Fibroblast of the conjunctiva (primary cell): ENCODE measurements at regions not wholly inside any gene's neighbourhood (a gene's known extent, or its start where the extent isn't known, plus 50 kb on each side); places are given as distances from the start of the nearest gene placed in this dataset.

ENCODE experiments used
- DNase-seq: peaks from one replicate; pipeline ENCODE4 v3.0.0-alpha.2; 2010; ENCODE audit warnings: low read depth

DNA sequence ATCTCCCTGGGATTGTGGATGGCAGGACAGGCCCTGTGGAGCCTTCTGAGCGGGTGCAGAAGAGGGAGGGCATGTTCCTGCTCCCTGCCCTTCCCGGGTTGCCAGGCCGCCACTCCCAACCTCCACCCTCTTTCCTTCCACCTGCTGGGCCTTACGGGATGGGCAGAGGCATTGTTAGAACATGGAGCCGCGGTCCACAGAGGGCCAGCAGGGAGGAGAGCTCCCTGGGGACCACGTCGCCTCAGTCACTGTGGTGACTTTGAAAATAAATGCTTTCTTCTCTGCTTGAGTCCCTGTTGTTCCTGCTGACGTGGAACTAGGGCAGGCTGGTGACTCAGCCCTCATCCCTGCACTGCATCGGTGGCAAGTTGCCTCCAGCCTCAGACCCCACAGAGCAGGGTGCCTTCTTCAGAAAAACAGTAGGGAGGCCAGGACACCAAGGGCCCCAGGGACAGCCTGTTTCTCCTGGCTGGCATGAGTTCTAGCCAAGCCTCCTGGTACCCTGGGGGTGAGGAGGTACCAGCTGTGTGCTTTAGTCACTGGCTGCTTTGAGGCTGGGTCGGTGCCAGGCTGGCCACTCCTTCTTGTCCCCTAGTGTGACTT is 224.9 kb downstream of the SEC14L1 start:
- no peak for DNase-seq

DNA sequence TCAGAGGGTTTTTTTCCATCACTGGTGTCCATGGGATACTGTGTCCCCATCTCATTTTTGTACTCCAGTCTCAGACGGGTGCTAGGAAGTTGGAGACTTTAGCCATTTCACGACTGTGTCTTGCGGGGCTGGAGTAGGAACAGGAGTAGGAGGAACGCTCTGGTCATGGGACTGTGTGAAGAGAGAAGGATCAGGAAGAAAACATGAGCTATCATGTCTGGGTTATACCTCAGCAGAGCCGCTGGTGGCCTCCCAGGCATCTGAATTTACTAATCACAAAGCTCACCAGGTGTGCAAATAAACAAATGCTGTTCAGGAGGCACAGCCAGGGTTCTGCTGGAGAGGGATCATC is 225.4 kb downstream of the SEC14L1 start:
- no peak for DNase-seq

DNA sequence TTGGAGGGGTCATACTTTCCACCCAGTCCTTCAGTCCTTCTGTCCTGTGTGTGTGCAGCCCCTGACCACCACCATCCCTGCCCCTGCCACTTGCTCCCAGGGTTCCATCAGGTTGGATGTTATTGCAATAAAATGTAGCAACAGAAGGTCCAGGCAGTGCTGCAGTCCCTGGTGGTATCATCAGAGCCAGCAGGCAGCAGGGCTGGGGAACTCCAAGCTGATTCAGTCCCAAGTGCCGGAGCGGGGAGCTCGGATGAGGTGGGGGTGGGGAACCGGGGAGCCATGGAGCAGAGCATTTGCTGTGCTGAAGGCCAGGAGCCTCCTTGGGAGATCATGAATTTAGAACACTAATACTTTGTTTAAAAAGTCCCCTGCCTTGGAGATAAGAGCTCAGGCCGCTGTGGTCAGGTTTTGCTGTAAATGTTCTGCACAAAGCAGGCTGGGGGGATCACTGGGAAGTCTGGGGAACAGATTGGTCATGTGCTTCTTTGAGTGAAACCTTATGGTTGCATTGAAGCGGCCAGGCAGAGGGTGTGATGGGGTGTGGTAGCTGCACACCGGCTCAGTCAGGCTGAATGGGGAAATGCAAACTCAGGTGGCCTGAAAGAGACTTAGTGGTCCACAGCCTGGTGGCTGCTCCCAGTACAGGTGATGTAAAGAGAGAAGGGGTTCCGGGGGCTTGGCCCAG is 225.9 kb downstream of the SEC14L1 start:
- DNase-seq = no peak

DNA sequence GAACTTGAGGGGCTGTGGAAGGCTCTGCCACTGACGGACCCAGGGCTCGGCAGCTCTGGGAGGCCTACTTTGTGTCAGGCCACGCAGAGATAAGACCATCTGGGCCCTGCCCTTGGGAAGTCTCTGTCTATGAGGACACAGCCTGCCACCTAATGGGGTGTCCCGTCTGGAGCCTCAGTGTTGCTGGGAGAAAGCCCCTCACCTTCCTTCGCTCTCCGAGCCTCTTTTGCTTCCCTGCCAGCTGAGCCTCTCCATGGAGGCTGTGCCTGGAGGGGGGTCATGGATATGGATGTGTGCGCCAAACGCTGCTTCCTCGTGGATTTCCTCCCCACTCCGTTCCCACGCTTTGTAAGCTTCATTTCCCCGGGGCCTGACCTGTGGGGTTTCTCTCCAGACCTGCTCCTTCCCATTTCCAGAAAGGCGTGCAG is 228.8 kb downstream of the SEC14L1 start:
- no peak for DNase-seq

DNA sequence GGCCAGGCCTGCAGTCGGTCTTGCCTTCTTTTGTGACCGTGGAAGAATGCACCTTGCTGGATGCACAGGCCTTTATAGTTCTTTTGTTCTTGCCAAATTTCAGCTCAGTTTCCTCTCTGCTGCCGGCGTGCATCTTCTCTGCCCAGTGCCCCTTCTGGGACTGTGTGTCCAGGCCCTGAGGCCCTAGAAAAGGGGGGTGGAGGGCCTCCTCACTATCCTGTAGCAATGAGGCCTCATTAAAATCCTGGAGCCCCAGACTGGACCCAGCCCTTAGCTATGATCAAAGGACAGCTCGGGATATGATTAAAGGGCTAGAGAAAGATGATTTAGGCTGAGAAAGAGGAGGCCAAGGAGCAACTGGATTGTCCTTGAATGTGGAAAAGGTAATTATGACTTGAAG is 229.8 kb downstream of the SEC14L1 start:
- no peak for DNase-seq

DNA sequence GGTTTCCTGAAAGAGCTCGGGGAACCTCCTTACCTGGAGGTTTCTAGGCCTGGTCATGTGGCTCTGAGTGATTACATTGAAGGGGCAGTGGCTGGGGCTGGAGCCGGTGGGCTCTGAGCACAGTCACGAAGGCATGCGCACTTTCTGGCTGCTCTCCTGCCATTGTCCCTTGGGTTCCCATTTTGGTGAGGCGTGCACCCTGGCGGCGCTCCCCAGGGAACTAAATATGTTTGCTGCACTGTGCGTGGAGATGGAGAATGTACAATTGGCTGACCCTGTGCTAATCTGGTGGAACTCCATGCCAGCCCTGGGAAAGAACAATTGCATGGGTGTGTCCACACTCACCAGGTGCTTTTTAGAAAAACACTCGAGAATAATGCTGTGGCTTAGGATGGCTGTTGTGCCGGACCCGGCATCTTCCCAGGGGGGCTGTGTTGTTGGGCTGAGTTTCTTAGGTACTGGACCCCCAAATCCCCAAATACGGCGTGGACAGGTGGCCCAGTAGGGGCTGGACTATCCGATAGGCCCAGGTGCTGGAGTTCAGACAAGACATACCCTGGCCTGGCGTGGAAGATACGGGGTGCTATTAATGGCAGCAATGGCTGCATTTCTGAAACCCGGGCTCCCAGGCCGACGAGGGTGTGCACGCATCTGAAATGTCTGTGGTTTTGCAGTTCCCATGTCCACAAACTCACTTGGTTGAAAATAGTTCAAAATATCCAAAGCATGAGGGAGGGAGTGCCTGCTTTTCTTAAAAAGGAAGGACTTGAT is 230.5 kb downstream of the SEC14L1 start:
- no peak for DNase-seq

DNA sequence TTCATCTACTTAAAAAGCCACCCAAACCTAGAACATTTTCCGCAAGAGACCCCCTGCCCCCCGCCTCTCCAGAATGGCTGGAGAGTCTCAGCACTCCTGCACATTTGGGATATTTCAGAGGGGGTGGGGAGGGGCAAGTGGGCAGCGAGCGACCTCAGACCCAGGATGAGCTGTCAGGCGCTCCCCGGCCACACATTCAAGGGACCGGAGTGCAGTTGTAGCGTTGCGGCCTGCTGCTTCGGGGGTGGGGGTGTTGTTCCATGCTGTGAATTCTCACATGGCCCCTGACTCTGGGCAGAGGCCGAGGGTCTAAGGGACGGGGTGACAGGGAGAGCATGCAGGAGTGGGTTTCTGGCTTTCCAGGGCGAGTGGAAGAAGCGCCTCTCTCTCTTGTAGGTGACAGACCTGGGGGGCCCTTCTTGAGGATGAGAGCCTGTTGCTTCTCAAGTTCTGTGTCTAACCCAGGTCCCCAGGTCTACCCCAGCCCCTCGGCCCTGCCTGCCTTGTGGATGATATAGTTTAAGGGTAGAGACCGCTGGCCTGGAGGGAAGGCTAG is 231.2 kb downstream of the SEC14L1 start:
- no peak for DNase-seq

DNA sequence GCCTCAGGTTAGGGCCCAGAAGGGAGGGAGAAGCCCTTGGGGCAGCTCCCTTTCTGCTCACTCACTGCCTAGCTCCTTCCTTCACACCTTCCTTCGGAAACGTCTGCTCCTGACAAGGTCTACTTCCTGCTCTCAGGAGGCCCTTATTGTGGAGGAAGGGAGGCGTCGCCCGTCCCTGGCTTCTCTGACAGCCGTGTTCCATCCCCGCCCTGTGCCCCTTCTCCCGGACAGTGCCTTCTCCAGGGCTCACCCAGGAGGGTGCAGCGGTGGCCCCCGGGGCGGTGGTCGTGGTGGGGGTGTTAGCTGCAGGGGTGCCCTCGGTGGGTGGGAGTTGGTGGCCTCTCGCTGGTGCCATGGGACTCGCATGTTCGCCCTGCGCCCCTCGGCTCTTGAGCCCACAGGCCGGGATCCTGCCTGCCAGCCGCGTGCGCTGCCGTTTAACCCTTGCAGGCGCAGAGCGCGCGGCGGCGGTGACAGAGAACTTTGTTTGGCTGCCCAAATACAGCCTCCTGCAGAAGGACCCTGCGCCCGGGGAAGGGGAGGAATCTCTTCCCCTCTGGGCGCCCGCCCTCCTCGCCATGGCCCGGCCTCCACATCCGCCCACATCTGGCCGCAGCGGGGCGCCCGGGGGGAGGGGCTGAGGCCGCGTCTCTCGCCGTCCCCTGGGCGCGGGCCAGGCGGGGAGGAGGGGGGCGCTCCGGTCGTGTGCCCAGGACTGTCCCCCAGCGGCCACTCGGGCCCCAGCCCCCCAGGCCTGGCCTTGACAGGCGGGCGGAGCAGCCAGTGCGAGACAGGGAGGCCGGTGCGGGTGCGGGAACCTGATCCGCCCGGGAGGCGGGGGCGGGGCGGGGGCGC is 231.9 kb downstream of the SEC14L1 start:
- peak; percentile 77 for DNase-seq

DNA sequence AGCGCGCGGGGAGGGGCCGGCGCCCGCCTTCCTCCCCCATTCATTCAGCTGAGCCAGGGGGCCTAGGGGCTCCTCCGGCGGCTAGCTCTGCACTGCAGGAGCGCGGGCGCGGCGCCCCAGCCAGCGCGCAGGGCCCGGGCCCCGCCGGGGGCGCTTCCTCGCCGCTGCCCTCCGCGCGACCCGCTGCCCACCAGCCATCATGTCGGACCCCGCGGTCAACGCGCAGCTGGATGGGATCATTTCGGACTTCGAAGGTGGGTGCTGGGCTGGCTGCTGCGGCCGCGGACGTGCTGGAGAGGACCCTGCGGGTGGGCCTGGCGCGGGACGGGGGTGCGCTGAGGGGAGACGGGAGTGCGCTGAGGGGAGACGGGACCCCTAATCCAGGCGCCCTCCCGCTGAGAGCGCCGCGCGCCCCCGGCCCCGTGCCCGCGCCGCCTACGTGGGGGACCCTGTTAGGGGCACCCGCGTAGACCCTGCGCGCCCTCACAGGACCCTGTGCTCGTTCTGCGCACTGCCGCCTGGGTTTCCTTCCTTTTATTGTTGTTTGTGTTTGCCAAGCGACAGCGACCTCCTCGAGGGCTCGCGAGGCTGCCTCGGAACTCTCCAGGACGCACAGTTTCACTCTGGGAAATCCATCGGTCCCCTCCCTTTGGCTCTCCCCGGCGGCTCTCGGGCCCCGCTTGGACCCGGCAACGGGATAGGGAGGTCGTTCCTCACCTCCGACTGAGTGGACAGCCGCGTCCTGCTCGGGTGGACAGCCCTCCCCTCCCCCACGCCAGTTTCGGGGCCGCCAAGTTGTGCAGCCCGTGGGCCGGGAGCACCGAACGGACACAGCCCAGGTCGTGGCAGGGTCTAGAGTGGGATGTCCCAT is 232.8 kb downstream of the SEC14L1 start:
- no peak for DNase-seq

DNA sequence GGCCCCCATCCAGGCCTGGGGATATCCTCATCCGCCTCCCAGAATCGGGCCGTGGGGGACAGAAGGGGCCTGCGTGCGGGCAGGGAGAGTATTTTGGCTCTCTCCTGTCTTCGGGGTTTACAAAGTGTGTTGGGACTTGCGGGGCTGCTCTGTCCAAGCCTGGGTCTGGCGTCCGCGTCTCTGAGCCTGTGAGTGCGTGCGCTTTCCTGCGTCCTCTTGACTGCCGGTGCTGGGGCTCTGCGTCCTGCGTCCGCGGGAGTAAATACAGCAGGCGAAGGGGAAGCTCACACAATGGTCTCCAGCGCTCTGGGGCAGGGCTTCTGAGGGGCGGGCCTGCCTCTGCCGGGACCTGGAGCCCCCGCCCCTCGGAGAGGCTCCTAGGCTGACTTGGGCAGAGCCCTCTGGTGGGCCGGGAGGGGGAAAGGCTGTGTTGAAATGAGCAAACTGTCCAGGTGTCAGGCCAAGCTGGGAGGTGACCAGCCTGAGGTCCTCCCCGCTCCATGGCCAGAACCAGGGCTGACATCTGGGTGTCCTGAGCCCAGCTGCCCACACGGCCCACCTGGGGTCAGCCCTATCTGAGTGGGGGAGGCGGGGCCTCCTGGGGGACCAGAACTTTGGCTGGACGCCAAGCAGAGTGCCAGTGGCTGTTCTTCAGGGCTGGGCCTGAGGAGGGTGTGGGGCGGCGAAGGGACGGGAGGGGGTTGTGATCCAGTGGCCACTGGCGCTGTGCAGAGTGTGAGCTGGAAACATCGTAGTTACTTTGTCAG is 233.6 kb downstream of the SEC14L1 start:
- peak; percentile 85 for DNase-seq

DNA sequence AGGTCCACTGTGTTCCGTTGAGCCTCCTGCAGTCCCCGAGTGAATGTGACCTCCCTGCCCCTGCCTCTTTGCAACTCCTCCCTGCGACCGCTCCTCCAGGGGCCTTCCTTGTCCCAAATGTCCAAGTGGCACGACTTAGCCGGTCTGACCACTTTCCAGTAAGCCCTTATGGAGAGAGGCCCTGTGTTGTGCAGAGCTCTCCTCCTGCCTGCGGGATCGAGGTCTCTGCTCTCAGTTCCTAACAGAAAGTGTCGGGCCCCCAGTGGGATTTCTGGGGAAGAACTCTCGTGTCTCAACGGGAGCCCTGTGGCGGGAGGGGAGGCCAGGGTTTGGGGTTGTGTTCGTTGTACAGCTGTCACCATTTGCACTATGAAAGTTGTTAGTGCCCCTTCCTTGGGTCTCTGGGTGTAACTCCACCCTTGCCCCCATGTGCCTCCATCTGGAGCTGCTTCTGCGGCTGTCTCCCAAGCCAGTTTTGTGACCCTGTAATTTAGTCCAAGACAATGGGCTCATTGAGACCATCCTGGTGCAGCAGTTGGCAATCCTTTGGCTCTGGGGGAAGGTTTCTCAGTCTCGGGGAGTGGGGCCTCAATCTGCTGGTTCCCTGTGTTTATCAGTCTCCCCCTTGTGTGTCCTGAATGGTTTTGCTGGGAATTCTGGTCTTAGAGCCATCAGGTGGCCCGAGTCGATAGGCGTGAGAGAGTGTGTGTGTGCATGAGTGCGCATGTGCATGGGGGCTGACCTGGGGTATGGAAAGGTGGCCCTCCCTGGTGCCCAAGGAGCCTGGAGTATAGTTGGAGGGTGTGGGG is 234.5 kb downstream of the SEC14L1 start:
- DNase-seq = no peak

DNA sequence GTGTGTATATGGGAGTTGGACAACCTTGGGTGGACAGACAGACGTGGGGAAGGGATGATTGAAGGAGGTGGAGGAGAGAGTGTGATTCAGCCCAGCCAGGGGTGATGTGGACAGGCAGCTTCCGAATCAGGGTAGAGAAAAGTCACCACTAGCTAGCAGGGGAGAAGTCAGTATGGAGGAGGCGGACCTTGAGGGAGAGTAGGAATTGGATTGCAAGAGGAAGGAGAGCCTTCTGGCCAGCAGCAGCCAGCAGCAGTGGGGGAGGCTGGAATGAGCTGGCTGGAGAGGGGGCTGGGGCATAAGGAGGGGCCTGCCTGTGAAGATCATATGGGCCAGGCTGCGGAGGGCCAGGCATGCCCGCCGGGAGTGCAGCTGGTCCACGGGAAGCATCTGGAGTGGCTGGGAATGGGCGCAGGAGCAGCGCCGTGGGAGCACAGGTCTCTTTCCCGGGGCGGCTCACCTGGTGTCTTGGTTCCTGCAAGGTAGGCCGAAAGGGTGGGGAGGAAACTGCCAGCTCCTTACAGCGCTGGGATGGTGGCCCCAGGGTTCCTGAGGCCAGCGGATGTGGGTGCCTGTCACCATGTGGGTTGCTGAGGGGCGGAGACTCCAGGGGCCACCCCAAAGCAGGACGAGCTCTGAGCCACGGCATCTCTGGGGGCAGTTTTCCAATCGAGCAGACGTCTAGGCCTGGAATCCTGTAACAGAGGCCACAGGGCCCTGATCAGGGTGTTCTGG is 235.3 kb downstream of the SEC14L1 start:
- peak; percentile 53 for DNase-seq

DNA sequence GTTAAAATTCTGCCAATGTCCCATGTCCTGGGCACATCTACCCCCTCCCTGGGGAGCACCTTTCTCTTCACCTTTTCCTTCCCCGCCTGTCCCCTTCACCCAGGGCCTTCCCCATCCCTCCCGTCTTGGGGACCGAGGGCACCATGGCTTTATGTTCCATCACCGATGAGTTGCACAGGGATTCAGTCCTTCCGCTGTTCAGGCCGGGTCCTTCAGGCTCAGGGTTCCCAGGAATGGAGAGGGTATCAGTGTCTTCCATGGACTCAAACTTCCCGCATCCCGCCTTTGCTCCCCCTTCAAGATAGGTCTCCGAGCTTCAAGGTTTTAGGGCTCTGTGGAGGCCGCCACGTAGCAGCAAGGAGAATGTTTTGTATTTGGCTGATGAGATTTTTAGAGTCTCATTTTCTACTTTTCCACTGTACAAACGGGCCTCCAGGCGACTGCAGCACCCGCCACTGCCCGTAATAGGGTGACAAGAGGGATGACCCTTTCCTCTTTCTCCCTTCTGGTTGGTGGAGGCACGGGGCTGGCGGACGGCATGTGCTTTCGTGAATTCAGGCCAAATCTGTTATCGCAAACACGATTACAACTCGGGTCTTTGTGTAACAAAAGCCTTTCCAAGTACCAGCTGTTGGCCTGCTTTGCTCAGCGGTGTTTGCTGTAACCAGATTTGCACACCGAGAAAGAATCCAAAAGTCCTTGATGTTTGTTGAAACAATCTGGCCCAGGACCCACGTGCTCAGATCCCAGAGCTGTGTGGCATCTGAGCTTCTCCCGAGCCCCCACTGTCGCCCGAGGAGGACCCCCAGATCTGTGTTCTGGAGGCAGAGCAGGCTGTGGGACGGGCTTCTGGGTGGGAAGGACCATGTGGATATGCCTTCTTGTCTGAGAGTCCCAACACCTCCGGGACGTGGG is 236.3 kb downstream of the SEC14L1 start:
- peak; percentile 40 for DNase-seq

DNA sequence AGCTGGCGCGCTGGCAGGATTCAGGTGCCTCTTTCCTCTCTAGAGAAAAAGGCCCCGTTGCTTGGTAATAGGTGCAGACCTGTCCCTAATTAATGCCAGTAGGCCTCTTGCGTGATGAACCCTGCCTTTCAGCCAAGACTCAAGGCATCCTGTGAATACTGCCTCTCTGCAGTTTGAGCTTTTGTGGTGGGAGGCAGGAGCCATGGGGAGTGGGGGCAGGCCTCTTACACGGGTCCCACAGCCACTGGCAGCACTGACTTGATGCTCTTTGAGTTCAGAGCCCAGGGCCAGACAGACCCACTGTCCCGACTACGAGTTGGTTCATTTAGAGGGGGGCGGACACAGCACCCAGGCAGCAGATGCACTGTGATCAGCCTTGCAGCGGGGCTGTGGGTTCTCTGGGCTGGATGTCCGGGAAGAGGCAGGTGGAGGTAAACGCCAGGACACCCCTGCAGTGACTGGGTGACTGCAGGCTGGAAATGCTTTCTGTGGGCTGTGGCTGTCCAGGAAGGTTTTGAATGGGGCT is 237.0 kb downstream of the SEC14L1 start:
- DNase-seq = no peak

DNA sequence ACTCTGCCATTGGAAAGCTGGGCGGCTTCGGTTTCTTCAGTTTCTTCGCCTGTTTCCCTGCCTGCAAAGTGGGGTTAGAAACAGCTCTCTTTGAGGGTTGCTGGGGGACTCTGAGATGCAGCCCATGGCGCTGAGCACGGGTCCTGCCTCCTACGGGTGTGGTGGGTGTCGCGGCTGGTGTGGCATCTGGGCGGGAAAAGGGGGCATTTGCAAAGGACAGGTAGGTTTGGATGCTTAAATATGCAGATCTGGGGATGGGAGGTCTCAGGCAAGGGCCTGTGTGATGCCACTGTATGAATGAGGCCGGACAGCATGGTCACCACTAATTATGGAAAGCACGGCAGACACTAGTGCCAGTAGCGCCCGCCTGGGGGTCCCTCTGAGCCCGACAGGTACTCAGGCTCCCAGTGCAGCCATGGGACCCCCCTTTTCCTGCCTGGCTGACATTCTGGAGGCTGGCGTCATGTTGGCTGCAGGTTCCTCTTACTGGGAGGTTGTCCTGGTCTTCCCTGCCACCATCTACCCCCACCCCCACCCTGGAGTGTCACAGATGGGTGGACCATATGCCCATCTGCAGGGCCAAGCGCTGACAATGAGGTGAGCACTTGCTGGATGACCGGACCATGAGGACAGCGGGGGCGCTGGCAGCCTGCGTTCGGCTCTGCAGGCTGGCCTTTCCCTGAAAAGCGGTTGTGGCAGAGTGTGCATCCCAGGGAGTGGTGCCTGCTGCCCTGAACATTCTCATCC is 237.7 kb downstream of the SEC14L1 start:
- no peak for DNase-seq

DNA sequence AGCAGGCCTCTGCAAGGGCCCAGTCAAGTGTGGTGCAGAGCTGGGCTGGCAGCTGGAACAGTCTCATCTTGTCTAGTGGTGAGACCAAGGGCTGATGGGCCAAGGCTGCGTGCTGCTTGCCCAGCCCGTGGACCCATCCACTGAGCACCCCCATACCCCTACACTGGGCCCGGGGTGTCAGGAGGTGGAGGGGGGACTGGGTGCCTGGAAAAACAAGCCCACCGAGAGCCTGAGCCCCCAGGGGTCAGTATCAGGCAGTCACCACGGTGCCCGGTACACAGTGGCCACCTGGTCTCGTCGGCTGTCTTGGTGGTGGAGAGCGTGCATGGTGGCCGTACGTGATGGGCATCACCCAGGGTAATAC is 238.3 kb downstream of the SEC14L1 start:
- no peak for DNase-seq

DNA sequence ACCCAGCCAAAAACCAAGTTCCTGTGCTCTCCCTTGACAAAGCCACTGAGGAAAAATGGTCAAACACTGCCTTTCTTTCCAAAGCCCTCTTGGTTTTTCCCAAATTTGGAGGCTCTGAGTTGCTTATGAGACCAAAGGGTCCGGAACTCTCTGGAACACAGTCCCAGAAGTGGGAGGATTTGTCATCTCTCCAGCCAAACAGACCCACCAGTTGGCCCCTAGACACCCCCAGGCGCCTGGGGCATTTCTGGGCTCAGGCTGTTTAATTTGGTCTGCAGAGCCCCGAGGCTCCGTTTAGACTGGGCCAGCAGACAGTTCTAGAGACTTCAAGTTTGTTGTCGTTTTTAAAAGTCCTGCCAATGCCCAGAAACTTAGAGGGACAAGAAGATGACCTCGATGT is 239.1 kb downstream of the SEC14L1 start:
- DNase-seq = no peak
